HG03025 (cell line): ENCODE measurements at regions not wholly inside any gene's neighbourhood (a gene's known extent, or its start where the extent isn't known, plus 50 kb on each side); places are given as distances from the start of the nearest gene placed in this dataset.
"Not testable (repeated sequence)": the region's sequence is repeated elsewhere in the genome, so short reads cannot be mapped to it uniquely, and the experiment has no call there.

Source experiments
- ATAC-seq: cut with Tn5 transposase; IDR thresholded peaks from one replicate; pipeline ENCODE4 v1.9.1; 2021; ENCODE audit warnings: mild to moderate bottlenecking, moderate library complexity; ENCODE audit not compliant: unreplicated experiment, low FRiP score

DNA sequence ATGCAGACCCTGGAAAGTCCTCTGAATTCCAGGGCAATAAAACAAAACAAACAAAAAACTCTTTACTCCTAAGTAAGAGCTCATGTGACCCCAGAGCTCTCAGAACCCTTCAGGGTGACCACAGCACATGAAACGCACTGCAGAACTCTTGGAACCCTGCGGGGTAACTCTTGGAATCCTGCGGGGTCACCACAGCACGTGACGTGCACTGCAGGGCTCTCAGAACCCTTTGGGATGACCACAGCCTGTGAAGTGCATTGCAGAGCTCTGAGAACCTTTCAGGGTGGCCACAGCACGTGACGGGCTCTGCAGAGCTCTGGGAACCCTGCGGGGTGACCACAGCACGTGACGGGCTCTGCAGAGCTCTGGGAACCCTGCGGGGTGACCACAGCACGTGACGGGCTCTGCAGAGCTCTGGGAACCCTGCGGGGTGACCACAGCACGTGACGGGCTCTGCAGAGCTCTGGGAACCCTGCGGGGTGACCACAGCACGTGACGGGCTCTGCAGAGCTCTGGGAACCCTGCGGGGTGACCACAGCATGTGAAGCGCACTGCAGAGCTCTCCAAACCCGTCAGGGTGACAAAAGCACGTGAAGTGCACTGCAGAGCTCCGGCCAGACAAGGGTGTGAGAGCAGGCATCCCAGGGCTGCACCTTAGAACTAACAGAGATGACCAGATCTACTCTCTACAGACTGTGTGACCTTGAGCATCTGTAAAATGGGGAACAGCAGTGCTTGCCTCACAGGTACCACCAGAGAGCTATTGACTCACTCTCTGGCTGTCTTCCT is 110.1 kb downstream of the ADRA2C start:
- ATAC-seq: not testable (repeated sequence)

DNA sequence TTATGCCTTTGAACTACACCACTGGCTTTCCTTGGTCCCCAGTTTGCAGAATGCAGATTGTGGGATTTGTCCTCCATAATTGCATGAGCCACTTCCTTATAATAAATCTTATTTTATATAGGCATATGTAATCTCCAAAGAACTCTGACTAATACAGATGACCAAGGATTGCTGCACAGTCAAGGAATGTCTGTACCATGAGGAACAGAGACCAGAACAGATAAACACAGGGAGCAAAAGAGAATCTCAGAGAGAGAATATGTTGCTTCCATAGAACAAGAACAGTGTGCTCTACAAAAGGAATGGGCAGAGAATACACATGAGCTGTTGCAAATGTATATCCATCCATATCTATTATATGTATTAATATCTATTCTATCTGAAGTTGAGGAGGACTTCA is 111.1 kb downstream of the ADRA2C start:
- no peak for ATAC-seq

DNA sequence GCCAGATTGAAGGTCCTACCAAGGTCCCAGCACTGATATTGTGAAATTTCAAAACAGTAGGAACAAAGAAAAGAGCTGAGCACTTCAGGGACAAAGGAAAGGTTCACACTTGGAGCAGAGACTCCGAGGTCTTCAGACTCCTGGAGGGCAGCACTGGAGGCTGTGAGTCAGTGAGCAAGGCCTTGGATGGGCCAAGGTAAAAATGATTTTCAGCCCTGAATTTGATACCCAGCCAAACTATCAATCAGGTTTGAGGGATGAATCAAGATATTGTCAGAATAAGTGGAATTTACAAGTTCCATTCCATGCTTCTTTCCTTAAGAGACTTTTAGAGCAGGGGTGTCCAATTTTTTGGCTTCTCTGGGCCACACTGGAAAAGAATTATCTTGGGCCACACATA is 111.7 kb downstream of the ADRA2C start:
- no peak for ATAC-seq

DNA sequence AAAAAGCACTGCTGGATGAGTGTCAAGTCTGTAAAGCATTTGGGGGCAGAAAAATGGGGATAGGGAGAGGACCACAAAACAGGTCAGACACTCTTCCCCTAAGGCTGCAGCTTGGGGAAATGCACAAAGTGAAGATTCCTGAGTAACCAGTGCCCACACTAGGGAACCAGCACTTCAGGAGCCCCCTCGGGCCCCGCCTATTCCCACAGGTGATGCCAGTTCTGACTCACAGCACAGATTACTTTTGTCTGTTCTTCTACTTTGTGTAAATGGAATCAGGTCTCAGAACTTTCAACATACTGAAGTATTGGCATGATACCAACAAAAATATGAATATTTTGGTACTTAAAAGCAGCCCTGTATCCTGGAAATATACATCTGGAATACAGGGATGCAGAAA is 112.5 kb downstream of the ADRA2C start:
- ATAC-seq: no peak

DNA sequence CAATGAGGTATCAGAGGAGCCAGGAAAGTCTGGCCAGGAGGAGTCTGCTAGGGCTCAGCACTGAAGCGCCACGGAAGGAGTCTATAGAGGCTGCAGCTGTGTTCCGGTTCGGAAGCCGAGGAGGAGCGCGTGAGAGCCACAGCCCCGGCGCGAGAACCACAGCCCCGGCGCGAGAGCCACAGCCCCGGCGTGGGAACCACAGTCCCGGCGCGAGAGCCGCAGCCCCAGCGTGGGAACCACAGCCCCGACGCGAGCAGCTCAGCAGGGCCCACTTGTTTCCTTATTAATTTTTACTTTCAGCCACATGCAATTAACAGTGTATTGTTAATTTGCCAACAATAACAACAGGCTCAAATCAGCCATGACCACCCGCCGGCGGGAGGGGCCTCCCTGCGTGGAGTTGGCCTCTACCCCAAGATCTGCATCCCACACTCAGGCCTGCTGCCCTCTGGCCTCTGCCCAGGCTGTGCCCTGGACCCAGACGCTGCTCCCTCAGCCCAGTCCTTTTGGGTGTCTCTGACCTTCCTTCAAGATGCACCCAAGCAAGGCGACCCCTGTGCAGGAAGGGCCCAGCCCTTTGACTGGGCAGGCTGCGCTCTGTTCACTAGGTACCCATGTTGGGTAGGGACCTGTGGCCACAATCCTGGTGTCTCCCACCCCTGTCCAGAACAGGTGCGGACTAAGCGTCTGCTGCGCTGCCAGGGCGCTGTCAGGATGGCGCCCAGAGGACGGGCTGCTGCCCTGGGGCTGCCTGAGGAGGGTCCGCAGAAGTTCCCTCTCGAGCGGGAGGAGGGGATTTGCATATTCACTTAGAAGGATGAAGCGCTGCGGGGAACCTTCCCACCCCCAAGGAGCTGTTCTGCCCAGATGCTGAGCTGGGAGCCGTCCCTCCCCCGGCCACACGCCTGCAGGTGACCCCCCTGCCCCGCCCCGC is 113.8 kb downstream of the ADRA2C start:
- ATAC-seq: no peak

DNA sequence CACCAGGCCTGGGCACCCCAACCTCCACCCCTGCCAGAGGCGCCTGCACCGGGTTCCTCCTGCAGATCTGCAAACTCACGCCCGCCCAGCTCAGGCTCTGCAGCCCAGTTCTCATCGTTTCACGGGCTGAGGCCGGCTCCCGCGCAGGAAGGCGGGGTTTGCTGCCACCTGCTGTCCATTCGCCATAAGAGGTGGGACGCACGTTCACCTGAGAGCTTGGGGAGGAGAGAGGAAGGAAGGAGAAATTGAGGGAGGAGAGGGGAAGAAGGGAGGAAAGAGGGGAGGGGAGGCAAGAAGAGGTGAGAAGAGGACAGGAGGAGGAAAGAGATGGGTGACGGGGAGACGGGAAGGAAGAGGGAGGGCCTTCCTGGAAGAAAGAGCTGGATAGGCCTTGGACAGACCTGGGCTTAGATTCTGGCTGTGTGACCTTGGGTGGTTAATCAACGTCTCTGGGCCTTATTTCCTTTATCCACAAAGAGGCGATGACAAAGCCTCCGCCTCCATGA is 114.5 kb downstream of the ADRA2C start:
- no peak for ATAC-seq

DNA sequence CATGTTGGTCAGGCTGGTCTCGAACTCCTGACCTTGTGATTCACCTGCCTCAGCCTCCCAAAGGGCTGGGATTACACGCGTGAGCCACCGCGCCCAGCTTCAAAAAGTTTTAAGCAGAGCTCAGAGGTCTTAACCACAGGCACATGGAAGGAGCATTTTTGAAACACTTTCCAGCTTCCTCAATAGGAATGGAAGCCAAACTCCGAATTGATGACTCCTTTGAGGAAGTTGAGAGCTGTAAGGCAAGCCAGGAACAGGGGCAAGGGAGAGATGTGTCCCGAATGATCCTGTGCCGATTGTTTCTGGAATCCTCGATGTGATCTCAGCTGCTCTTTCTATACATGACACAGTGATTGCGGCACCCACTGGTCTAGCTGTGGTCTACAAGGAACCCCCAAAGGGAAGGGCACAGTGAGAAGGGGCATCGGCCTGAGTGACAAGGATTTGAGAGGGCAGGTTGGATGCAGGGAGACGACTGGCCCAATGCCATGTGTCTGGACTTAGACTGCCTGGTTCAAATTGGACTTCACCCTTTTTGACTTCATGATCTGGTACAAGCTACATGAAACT is 116.2 kb downstream of the ADRA2C start:
- not testable (repeated sequence) for ATAC-seq

DNA sequence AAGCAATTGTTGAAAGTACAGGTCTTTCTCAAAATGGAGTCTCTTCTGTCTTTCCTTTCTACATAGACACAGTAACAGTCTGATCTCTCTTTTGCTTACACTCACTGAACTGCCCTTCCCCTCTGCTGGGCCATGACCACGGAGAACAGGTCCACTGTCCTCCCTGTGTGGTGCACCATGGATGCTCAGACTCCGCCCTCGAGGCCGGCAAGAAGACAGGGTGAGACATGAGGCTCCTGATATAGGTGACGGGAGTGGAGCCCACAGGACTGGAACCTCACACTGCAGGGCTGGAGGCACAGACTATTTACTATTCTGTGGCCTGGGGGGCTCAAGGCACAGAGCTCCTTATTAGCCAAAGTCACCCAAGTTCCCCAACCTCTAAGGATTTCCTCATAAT is 118.1 kb downstream of the ADRA2C start:
- ATAC-seq: not testable (repeated sequence)

DNA sequence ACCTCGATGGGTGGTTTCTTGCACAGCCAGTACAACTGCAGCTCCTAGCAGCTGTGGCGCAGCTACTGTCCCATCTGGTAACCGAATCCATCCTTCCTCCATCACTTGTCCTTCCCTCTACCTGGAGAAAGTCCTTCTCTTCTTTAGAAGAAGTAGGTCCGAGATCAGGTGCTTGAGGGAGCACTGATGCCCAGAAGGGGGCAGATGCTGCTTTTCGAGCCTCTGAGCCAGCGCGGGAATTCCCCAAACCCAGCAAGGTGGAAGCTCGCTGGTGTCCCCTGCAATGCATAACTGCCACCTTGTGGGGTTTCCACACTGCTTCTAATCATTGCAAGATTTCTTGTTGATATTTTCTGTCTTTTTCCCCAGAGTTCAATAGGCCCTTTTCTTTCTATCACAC is 127.4 kb downstream of the ADRA2C start:
- not testable (repeated sequence) for ATAC-seq

DNA sequence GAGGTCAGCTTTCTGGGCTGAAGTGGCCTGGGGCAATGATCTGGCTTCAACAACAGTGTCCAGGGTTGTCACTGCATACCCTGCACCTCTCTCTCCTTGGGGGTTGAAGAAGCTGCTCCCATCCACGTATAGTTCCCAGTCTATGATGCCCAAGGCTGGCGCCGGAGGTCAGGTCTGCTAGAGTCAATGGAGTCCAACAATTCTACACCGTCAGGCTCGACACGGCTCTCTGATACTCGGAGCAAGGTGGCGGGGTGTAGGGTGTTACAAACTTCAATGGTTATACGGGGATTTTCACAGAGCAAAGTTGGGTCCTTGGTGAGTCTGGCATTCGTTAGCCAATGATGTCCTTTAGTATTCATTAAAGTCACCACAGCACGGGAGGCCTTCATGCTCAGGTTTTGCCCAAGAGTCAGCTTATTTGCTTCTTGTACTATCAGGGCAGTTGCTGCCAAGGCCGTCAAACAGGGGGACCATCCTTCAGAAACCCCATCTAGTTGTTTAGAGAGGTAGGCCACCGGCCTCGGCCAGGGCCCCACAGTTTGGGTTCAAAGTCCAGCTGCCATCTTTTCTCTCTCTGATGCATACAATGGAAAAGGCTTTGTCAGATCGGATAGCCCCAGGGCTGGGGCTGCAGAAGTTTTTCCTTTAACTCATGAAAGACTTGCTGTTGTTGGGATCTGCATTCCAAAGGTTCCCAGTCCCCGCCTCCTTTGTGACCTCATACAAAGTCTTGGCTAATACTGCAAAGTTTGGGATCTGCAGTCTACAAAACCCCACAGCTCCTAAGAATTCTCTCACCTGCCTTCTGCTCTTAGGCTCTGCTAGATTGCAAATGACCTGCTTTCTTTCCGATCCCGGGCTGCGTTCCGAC is 128.1 kb downstream of the ADRA2C start:
- ATAC-seq: not testable (repeated sequence)

DNA sequence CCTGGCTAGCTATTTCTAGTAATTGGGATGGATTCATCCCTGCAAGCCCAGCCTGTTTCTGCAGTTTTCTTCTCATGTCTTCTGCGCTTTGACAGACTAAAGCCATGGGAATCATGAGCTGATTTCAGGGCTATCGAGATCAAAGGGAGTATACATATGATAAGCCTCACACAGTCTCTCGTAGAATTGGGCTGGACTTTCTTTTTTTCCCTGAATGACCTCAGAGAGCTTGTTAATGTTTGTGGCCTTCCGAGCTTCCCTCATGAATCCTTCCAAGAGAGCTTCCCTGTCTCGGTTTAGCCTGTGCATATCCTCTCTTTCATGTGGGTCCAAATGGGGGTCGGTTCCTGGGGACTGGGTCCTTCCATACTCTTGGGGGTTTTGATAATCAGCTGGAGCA is 130.3 kb downstream of the ADRA2C start:
- ATAC-seq: no peak

DNA sequence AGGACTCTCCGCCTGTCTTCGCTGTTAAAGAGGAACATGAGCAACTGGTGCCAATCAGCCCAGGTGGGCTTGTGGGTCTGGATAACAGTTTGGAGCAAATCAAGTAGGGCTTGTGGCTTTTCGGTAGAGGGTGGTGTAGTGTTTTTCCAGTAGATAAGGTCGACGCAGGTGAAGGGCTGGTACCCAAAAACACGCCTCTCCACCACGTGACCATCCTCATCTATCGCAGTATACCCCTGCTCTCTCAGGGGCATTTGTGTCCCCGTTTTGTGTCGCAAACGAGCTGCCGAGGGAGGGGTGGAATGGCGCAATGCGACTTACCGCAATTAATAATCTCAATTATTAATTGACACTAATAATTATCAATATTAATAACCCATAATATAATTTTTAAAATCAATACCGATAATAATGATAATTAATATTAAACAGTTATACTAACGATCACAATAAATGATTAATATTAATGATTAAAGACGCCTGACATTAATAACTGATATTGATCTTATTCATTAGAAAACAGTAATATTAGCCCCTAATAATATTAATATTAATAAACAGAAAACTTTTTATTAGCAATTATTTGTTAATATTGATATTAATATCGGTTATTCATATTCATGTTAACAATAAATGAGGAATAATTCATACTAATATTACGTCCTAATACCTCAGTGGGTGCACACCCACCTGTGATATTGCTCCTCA is 130.8 kb downstream of the ADRA2C start:
- ATAC-seq: not testable (repeated sequence)

DNA sequence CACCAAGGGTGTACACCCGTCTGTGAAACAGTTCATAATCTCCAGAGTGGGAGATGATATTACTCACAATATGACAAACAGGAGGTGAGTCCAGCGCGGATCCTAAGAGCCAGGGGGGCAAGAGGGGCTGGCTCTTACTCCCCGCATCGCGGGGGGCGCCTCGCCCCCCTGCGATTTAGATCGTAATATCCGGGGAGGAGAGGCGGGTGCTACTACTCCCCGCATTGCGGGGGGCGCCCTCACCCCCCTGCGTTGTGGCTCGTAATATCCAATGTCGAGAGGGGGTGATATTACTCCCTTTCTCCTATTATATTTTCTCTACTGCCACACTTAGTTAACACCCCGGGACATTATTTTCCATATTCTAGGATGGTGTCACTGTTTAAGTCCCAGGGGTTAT is 131.9 kb downstream of the ADRA2C start:
- no peak for ATAC-seq

DNA sequence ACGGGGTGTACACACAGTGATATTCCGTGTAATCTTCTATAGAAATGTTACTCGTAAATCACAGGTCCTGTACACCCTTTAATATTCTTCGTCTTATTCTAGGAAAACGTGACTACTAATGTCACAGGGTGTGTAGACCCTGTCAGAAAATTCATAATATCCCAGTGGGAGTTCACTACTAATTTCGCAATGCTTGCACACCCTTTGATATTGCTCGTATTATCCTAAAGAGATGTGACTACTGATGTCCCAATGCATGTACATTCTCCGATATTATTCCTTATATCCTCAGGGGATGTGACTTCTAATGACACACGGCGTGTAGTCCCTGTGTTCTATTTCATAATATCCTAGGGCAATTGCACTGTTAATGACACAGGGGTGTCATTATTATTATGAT is 132.7 kb downstream of the ADRA2C start:
- not testable (repeated sequence) for ATAC-seq

DNA sequence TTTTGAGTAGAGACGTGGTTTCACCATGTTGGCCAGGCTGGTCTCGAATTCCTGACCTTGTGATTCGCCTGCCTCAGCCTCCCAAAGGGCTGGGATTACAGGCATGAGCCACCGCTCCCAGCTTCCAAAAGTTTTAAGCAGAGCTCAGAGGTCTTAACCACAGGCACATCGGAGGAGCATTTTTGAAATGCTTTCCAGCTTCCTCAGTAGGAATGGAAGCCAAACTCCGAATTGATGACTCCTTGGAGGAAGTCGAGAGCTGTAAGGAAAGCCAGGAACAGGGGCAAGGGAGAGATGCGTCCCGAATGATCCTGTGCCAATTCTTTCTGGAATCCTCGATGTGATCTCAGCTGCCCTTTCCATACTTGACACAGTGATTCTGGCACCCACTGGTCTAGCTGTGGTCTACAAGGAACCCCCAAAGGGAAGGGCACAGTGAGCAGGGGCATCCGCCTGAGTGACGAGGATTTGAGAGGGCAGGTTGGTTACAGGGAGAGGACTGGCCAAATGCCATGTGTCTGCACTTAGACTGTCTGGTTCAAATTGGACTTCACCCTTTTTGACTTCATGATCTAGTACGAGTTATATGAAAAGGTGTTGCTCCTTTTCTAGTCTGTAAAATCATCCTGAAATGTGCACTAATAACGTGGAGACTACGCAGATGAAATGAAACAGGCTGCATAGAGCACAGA is 138.2 kb downstream of the ADRA2C start:
- ATAC-seq: not testable (repeated sequence)

DNA sequence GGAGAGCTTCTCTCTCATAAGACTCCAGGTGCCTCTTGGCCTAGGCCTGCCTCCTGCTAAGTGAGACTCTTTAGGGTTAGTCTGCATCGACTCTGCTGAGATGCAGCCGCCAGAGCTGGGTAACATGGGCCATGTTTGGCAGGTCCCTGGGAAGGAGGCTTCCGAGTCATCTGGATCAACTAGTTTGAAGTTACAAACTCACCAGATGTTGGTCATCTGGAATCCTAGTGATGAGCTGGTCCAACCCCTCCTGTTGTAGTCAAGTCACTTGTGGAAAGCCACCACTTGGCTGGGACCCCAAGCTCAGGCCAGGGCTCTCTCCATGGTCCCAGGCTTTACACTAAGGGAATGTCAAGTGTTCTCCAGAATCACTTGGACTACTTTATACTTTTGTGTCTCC is 143.4 kb downstream of the ADRA2C start:
- not testable (repeated sequence) for ATAC-seq

DNA sequence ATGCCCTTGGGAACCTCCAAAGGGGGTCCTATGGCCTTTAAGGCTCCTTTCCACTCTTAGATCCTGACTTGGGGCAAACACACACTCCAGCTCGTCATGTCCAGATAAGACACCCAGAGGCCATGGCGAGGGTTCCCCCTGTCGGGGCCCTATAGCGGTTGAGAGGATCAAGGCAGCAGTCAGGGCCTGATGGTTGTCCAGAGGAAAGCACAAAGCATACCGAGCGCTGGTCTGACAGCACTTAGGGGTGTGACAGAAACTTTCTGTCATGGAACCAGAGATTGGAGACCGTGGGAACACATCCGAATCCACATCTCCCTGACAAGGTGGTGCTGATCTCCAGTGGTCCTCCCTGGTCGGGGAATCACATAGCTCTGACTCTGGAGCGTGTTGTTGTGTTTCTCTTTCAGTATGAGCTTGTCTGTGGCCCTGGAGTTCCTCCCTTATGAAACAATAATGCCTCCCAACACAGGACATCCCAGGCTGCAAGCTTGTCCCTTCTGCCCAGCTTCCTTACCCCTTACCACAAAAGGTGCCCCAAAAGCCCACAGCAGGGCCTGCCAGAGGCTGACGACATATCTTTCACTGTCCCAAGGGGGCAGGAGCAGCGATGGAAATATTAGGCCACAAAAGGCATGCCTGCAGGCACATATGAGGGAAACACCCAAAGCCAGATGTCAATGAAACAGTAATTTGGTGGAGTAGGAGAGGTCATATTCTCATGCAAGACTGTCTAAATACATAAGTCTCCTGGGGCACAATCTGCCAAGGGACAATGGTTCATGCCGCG is 144.2 kb downstream of the ADRA2C start:
- ATAC-seq: not testable (repeated sequence)

DNA sequence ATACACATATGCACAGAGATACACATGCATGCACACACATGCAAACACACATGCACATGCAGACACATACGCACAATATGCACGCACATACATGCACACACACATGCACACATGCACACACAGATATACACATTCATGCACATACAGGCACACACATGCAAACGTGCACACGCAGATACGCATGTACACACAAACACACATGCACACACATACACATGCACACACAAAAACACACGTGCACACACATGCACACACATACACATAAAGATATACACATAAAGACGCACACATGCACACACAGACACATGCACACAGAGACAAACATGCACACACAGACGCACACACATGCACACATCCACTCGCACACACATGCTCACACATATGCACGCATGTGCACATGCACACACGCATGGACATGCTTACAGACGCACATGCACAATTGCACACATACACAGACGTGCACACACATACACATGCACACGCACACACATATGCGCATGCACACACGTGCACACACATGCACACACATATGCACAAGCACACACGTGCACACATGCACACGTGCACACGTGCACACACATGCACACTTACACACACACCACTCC is 145.2 kb downstream of the ADRA2C start:
- ATAC-seq: no peak
